ENCODE measurements at regions not wholly inside any gene's neighbourhood (a gene's known extent, or its start where the extent isn't known, plus 50 kb on each side); places are given as distances from the start of the nearest gene placed in this dataset.

DNA sequence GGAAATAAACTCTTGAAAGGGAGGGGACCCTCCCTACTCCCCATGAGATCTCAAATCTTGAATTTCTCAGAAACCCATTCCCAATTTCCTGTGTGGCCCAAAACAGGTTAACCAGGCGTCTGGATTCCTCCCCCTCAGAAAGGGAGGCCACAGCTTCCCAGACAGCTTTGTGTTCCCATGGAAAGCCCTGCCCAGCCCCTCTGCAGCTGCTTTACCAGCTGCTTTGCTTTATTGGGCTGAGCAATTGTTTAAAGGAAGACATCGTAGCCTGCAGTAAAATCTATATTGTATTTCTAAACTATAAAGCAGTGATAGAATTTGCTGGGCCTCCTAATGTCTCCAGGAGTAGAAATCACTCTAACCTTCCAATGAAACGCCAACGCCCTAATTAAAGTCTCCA is 97.4 kb downstream of the CHST1 start:
- H3K27me3 ChIP-seq (ENCODE audit: control insufficient read depth in 2 of 2, insufficient read depth in 2 of 2, low read length in 2 of 2), result no peaks in the 10 kb centered on the region
- no peak overlapping the region for H3K4me2 ChIP-seq (replicated peaks; ENCODE audit: extremely low read depth, low read length, poor library complexity, severe bottlenecking)
- Mint-ChIP-seq H3K27ac (no peak overlapping the region), H3K4me3 (no peak overlapping the region), H3K27me3 (ENCODE audit: low read depth in 3 of 3) (peaks cover 6 to 18% (median 7%) of the 10 kb centered on the region in 3 donors), H3K36me3 (no peaks in the 10 kb centered on the region), H3K4me1 (no peaks in the 10 kb centered on the region), H3K9me3 (no peaks in the 10 kb centered on the region)
- no peaks in the 10 kb centered on the region for H4K20me1 ChIP-seq (ENCODE audit: insufficient read depth, low read length)
- intact Hi-C loops (cut with micrococcal nuclease), result no loop called here
- H3K9ac ChIP-seq (ENCODE audit: insufficient read depth, low read length, poor library complexity, severe bottlenecking), result no peak overlapping the region
- no peak overlapping the region for H2AFZ ChIP-seq (ENCODE audit: insufficient read depth, low read depth, low read length, poor library complexity, severe bottlenecking)
- no peaks in the 10 kb centered on the region for H3K79me2 ChIP-seq (ENCODE audit: insufficient read depth, low read length)
- H3K4me3 ChIP-seq (replicated peaks in 1 of 3; ENCODE audit: low read depth in 2 of 3, low read length in 3 of 3), result no peak overlapping the region
- DNase-seq, result no peak
- TF ChIP-seq, protein P1, sequence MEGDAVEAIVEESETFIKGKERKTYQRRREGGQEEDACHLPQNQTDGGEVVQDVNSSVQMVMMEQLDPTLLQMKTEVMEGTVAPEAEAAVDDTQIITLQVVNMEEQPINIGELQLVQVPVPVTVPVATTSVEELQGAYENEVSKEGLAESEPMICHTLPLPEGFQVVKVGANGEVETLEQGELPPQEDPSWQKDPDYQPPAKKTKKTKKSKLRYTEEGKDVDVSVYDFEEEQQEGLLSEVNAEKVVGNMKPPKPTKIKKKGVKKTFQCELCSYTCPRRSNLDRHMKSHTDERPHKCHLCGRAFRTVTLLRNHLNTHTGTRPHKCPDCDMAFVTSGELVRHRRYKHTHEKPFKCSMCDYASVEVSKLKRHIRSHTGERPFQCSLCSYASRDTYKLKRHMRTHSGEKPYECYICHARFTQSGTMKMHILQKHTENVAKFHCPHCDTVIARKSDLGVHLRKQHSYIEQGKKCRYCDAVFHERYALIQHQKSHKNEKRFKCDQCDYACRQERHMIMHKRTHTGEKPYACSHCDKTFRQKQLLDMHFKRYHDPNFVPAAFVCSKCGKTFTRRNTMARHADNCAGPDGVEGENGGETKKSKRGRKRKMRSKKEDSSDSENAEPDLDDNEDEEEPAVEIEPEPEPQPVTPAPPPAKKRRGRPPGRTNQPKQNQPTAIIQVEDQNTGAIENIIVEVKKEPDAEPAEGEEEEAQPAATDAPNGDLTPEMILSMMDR (IDR thresholded peaks at IDR 0.05), result no peak
- no peak overlapping the region for H3K27ac ChIP-seq (ENCODE audit: low read depth in 1 of 2, low read length in 2 of 2)
- H3K9me3 ChIP-seq (replicated peaks in 1 of 2; ENCODE audit: control insufficient read depth in 1 of 2, insufficient read depth in 1 of 2, low read length in 2 of 2), result no peaks in the 10 kb centered on the region
- H3K36me3 ChIP-seq (replicated peaks in 1 of 2; ENCODE audit: control insufficient read depth in 1 of 2, insufficient read depth in 2 of 2, low read length in 2 of 2), result no peaks in the 10 kb centered on the region
- WGBS (ENCODE audit: insufficient coverage), result 74% methylated on average over 3 of the region's 4 CpGs
- H3K4me1 ChIP-seq (ENCODE audit: control insufficient read depth in 1 of 2, insufficient read depth in 2 of 2, low read length in 2 of 2), result no peaks in the 10 kb centered on the region

DNA sequence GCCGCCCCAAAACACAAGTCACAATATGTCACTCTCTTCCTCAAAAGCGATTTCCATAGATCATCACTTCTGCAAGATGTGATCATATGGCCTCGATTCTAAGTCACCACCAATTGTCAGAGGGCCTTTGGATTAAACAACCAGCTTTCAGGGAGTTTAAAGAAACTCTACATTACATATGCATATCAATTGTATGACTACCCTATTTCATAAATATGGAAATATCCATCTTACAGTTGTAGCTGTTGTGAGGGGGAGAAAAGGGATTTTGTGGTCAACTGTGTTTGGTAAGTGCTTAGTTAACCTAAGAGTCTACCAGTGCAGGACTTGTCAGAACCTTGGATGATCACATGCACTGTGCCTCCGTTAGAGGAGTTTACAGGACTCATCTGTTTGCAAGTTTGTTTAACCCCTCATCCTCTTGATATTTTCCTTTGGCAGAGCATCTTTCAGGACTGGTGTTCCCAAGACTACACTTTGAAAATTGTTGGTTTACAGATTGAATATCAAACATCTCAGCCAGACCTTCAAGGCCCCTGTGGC is 99.9 kb downstream of the CHST1 start:
- no peaks in the 10 kb centered on the region for H3K9me3 ChIP-seq (replicated peaks in 1 of 2; ENCODE audit: control insufficient read depth in 1 of 2, insufficient read depth in 1 of 2, low read length in 2 of 2)
- no peak overlapping the region for H2AFZ ChIP-seq (ENCODE audit: insufficient read depth, low read depth, low read length, poor library complexity, severe bottlenecking)
- no peaks in the 10 kb centered on the region for H3K27me3 ChIP-seq (ENCODE audit: control insufficient read depth in 2 of 2, insufficient read depth in 2 of 2, low read length in 2 of 2)
- no peaks in the 10 kb centered on the region for H4K20me1 ChIP-seq (ENCODE audit: insufficient read depth, low read length)
- H3K9me3 Mint-ChIP-seq, result no peaks in the 10 kb centered on the region
- H3K4me2 ChIP-seq (replicated peaks; ENCODE audit: extremely low read depth, low read length, poor library complexity, severe bottlenecking), result no peak overlapping the region
- H3K27ac ChIP-seq (ENCODE audit: low read depth in 1 of 2, low read length in 2 of 2), result no peak overlapping the region
- H3K79me2 ChIP-seq (ENCODE audit: insufficient read depth, low read length), result no peaks in the 10 kb centered on the region
- H3K4me1 ChIP-seq (ENCODE audit: control insufficient read depth in 1 of 2, insufficient read depth in 2 of 2, low read length in 2 of 2), result no peaks in the 10 kb centered on the region
- no peaks in the 10 kb centered on the region for H3K36me3 ChIP-seq (replicated peaks in 1 of 2; ENCODE audit: control insufficient read depth in 1 of 2, insufficient read depth in 2 of 2, low read length in 2 of 2)
- H3K4me1 Mint-ChIP-seq, result no peaks in the 10 kb centered on the region
- intact Hi-C loops (cut with micrococcal nuclease), result no loop called here
- H3K27me3 Mint-ChIP-seq (ENCODE audit: low read depth in 3 of 3), result peaks cover 6 to 12% (median 6%) of the 10 kb centered on the region in 3 donors
- no peak for DNase-seq
- no peak overlapping the region for H3K4me3 ChIP-seq (replicated peaks in 1 of 3; ENCODE audit: low read depth in 2 of 3, low read length in 3 of 3)
- H3K27ac Mint-ChIP-seq, result no peak overlapping the region
- no peak overlapping the region for H3K9ac ChIP-seq (ENCODE audit: insufficient read depth, low read length, poor library complexity, severe bottlenecking)
- no peak overlapping the region for H3K4me3 Mint-ChIP-seq
- TF ChIP-seq, protein P1 (IDR thresholded peaks at IDR 0.05), result no peak
- H3K36me3 Mint-ChIP-seq, result no peaks in the 10 kb centered on the region
- 79% methylated on average over 3 of the region's 4 CpGs for WGBS (ENCODE audit: insufficient coverage)
